D721Med (cell line): ENCODE measurements at regions not wholly inside any gene's neighbourhood (a gene's known extent, or its start where the extent isn't known, plus 50 kb on each side); places are given as distances from the start of the nearest gene placed in this dataset.

ENCODE experiments used
- DNase-seq: peaks from one replicate; pipeline ENCODE4 v3.0.0; 2011; ENCODE audit warnings: low spot score; ENCODE audit not compliant: insufficient read length
- FAIRE-seq: peaks from 2 replicates; lab custom pipeline; 2011; peaks lifted over from hg19 to GRCh38; lab: Jason Lieb, UNC
- TF ChIP-seq, protein P1 (sequence below): IDR thresholded peaks from 2 replicates; pipeline ENCODE4 v1.5.1; 2012; ENCODE audit warnings: mild to moderate bottlenecking, control low read depth; ENCODE audit not compliant: insufficient read depth; ENCODE audit errors: missing control alignments

DNA sequence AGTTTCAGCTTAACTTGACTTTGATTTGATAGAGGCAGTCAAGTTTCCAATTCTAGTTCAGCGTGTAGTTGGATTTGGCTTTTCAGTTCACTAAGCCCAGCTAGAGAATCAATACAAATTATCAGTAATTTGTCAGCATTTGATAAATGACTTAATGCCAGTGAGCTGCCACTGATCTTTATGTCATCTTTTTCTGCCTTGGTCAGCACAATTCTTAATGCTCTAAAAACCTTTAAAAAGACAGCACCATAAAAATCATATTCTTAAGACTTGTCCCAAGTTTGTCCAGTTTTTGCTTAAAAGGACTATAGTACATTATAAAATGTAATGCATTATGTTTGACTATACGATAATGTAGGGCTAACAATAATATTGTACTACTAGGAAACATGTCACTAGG, 920.5 kb downstream of the LRFN5 start:
- TF ChIP-seq, protein P1, sequence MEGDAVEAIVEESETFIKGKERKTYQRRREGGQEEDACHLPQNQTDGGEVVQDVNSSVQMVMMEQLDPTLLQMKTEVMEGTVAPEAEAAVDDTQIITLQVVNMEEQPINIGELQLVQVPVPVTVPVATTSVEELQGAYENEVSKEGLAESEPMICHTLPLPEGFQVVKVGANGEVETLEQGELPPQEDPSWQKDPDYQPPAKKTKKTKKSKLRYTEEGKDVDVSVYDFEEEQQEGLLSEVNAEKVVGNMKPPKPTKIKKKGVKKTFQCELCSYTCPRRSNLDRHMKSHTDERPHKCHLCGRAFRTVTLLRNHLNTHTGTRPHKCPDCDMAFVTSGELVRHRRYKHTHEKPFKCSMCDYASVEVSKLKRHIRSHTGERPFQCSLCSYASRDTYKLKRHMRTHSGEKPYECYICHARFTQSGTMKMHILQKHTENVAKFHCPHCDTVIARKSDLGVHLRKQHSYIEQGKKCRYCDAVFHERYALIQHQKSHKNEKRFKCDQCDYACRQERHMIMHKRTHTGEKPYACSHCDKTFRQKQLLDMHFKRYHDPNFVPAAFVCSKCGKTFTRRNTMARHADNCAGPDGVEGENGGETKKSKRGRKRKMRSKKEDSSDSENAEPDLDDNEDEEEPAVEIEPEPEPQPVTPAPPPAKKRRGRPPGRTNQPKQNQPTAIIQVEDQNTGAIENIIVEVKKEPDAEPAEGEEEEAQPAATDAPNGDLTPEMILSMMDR, result no peak
- FAIRE-seq, result no peak
- no peak for DNase-seq

DNA sequence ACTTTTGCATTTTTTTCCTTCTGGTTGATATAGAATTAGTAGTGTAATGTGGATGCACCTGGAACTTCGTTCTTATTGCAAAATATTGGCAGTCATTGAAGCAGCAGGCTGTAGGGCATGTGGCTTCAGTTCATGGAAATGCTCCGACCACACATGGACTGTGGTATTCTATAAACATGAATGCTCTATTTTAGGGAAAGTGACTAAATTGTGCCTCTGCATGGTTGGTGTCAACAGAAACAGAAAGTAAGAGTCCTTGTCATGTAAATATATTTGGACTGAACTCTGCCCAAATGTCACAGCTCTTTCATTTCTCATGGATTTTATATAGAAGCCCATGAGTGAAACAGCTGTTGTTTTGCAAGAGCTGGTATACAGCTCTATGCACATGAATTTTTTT, 917.0 kb downstream of the LRFN5 start:
- TF ChIP-seq, protein P1, result no peak
- DNase-seq (no peak), FAIRE-seq (no peak)

DNA sequence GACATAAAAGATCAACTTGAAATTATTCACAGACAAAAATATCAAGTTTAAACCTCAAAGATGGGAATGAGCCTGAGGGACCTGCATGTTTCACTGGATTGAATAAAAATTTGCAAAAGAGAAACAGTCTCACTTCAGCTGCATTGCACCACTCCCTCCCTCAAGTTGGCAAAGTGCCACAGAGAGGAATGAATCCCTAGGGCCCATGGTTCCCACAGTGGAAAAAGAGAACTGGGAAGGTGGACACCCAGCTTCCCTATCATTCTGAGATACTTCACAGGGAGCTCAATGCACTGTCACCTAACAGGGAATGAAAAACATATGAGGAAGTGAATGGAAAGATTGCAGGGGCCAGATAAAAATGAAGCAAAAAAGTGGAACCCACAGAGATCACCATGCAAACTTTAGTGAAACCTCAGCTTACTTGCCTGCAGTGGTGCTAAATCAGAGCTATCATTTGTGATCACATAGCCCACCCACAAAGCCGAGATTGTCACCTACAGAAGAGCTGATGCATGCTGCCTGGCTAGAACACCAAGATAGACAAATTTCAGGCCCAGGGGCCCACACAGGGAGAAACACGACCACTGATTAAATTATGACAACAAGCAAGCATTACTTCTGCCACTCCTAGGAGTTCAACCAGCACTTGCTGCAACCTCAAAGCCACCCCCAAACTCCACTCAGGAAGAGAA, 911.3 kb downstream of the LRFN5 start:
- DNase-seq, result no peak
- TF ChIP-seq, protein P1, result no peak
- FAIRE-seq, result no peak

DNA sequence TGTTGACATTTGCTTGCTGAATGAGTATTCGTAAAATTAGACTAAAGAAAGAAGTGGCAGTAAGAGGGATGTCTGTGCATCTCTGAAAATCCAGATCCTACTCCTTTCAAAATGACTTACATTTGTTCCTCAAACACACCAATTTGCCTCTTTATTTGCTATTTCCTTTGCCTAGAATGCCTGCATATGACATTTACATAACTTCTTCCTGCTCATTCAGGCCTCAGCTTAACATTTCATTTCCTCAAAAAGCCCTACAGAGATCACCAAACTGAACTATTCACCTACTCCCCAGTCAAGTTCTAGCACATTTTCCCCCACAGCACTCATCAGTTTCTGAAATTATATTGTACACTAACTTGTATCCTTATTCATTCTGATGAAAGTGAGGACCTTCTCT, 907.2 kb downstream of the LRFN5 start:
- DNase-seq, result no peak
- TF ChIP-seq, protein P1, result no peak
- no peak for FAIRE-seq

DNA sequence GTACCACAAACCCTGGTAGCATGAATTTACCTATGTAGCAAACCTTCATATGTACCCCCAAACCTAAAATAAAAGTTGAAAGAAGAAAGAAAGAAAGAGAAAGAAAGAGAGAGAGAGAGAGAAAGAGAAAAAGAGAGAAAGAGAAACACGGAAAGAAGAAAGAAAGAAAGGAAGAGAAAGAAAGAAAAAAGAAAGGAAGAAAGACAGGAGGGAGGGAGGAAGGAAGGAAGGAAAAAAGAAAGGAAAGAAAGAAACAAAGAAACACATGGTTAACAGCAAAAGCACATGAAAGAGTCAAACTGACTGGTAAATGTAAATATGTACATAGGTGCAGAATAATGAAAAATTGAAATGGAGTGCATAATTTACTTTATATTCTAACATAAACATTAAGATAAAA, 903.4 kb downstream of the LRFN5 start:
- TF ChIP-seq, protein P1, result no peak
- no peak for DNase-seq
- FAIRE-seq, result no peak

DNA sequence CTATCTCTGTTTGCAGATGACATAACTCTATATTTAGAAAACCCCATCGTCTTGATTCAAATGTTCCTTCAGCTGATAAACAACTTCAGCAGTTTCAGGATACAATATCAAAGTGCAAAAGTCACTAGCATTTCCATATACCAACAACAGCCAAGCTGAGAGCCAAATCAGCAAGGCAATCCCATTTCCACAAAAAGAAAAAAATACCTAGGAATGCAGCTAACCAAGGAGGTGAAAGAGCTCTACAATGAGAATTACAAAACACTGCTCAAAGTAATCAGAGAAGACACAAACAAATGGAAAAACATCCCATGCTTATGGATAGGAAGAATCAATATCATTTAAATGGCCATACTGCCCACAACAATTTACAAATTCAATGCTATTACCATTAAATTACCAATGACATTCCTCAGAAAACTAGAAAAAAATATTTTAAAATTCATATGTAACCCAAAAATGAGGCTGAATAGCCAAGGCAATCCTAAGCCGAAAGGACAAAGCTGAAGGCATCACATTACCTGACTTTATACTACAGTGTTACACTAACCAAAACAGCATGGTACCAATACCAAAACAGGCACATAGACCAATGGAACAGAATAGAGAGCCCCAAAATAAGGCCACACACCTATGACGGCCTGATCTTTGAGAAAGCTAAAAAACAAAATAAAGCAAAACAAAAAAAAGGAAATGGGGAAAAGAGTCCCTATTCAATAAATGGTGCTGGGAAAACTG, 901.7 kb downstream of the LRFN5 start:
- TF ChIP-seq, protein P1, result no peak
- no peak for FAIRE-seq
- DNase-seq, result no peak

DNA sequence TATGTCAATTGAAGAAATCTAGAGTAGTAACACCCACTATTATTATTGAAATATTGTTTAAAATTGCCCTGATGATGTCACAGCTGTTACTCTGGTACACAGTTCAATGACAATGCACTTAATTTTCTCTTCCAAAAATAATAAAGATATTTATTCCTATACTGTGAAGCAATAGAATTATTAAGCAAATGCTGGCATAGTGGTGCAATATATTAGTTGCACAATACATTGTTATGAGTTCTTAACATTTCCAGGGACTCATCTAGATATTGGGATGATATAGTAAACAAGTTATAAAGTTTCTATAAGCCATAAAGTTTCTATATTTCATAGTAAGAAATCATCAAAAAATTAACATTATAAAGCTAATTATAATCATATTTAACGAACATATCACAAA, 897.8 kb downstream of the LRFN5 start:
- TF ChIP-seq, protein P1, result no peak
- DNase-seq, result no peak

More for the DNA sequence above, 897.8 kb downstream of the LRFN5 start:
- no peak for FAIRE-seq
